ENCODE measurements at regions not wholly inside any gene's neighbourhood (a gene's known extent, or its start where the extent isn't known, plus 50 kb on each side); places are given as distances from the start of the nearest gene placed in this dataset.

DNA sequence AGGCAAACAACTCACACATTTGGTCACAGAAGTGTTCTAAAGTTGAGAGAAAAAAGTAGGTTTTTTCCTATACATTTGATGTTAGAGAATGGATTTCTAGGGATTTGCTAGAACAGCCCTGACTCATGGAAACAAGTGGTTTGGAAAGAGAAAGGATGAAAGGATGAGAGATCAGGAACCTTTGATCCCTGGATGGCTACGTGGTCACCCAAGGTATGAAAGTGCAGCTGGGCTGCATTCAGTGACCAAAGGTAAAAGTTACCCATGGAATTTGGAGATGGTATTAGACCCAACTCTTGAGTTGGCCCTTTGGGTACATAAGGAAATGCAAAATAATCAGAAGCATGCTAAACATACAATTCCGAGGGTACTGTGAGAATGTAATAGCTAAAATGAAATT lies 61.3 kb upstream of the SPIN1 start:
- DNase-seq (ENCODE audit: low read depth in 4 of 4, low spot score in 3 of 4): no peak

DNA sequence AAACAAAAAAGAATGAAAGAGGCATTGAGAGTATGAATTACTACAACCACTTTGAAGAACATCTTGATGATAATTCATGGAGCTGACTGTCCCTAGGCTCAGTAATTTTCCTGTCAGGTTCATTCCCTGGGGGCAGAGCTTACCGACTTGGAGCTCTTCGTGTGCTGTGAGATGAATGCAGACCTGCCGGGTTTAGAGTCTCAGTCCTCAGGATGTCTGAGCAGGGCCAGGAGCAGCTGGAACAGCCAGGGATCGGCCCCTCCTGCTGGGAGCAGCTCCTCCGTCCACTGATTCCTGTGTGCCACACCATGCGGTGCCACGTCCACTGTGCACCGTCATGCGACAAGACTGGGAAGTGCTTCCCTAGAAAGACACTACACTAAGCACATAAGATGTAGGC lies 62.2 kb upstream of the SPIN1 start:
- DNase-seq (ENCODE audit: low read depth in 4 of 4, low spot score in 3 of 4): no peak

DNA sequence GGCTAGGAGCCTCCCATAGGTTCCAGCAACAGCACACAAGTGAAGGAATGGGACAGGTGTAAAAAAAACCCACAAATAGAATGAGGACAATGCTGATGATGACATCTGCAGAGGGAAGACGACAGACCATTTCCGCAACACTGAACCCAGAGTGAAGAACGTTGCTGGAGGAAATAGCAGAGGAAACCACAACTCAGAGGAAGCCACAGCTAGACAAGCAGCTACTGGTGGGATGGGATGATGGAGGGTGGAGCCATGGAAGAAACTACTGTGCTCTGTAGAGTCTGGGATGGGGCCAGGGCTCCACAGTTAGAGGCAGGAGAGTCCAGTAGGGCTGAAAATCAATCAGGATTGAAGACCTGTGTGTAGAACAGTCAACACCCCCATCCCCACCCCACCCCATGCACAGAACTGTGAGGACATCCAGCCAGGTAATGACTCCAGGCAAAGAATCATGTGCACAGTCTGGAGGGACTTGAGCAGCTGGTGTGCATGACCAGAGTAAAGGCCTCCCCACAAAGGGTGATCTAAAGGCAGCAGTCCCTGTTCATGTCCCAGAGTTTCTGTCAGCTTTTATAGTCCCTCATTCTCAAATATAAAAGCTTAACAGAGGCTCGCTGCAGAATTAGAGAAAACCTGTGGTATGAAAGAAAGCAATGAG lies 65.2 kb upstream of the SPIN1 start:
- DNase-seq (ENCODE audit: low read depth in 4 of 4, low spot score in 3 of 4): no peak

DNA sequence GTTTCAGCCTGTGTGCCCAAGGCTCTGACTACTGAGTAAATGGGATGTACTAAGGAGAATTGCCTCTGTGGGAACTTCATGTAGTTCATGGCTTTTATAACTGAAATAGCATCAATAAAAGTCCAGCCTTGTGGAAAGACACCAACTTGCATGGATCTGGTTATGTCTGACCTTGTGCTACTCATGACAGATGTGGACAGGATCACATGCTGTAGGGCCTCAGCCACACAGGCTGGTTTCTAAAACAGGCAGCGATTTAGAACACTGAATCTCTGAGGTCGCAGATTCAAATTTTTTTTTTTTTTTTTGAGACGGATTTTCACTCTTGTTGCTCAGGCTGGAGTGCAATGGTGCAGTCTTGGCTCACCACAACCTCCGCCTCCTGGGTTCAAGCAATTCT lies 66.5 kb upstream of the SPIN1 start:
- no peak for DNase-seq (ENCODE audit: low read depth in 4 of 4, low spot score in 3 of 4)

DNA sequence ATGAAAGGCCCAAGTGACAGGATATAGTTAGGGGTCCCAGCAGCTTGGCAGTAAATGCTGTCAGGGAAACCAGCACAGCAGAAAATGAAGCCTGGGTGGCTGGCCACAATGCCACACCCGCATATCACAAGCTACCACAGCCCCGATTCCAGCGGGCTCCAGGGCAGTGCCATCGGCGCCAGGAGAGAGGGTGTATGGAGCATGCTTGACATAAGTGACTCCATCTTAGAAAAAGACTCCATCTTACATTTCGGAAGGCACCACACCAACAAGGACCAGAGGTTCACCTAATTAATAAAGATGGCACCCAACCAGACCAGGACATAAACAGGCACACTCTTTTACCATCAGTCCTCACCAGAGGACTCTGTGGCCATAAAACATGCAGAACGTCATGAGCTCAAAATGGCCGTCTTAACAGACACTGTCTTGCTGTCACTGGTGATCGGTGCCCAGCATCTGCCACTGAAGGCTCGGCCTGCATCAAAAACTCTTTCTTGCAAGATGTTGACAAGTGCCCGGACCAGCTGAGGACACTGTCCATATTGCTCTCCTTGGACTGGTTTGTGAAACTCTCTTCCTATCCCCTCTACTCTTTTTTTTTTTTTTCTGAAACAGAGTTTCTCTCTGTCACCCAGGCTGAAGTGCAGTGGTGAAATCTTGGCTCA lies 67.4 kb upstream of the SPIN1 start:
- no peak for DNase-seq (ENCODE audit: low read depth in 4 of 4, low spot score in 3 of 4)

DNA sequence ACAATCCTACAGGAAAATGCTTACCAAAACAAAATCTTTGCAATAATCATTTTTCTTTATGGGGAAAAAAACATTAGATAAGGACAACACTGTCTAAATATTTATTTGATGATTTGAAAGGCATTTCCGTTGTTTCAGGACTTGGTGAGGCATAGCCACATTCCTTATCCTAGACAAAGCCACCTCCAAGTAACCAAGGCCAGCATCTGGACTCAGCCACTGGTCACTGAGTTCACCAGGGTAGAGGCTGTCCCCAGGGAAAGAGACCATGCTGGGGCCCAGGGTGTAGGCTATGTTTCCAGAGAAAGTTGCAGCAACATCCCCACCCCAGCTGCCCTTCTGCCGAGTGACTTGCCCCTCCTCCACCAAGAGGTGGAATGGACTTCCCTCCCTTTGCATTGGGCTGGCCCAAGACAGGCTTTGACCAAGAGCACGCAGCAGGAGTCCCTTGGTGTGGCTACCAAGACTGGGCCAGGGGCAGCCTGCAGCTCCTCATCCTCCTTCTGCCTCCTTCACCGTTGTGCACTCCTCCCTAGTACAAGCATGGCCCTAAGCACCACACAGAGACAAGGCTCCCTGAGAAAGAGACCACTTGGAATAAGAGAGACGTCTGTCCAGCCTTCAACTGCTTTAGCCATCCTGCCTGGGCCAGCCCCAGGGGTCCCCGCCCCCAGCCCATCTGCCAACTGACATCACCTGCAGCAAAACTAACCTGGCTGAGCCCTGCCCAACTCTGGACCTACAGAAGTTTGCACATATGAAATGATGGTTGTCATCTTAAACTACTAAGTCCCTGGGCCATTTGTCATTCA lies 68.1 kb upstream of the SPIN1 start:
- DNase-seq (ENCODE audit: low read depth in 4 of 4, low spot score in 3 of 4): no peak

DNA sequence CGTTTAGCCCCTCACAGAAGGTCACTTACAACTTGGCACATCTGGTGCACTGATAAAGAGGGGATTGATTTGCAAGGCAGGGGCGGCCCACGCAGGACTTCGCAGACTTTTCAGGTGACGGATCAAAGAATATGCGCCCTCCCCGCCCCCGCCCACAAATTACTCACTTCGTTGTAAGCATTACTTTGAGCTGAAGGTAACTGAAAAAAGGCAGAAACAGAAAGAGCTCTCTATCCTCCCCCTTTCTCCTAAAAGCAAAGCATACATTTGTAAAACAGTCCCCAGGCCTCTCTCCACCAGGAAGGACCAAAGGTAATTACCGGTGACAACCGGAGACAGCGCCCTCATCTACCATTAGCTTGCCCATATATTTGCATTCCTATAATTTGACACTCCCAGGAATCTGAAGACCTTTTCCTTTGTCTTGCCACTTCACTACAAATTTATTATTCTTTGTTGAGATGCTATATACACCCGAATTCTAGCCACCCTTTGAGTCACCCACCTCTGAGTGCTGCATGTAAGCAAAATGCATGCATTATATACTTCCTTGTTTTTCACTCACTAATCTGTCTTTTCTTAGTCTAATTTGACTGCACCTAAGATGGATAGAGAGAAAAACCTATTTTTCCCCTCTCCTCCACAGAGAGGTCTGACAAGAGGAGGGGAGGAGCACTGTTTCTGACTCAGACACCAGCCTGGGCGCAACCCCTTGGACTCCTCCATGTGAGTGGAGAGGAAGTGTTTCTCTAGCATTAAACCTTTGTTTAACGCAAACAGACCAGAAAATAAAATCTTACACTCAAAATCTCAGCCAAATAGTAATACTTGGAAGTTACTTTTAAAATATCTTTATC lies 74.7 kb upstream of the SPIN1 start:
- no peak for DNase-seq (ENCODE audit: low read depth in 4 of 4, low spot score in 3 of 4)

DNA sequence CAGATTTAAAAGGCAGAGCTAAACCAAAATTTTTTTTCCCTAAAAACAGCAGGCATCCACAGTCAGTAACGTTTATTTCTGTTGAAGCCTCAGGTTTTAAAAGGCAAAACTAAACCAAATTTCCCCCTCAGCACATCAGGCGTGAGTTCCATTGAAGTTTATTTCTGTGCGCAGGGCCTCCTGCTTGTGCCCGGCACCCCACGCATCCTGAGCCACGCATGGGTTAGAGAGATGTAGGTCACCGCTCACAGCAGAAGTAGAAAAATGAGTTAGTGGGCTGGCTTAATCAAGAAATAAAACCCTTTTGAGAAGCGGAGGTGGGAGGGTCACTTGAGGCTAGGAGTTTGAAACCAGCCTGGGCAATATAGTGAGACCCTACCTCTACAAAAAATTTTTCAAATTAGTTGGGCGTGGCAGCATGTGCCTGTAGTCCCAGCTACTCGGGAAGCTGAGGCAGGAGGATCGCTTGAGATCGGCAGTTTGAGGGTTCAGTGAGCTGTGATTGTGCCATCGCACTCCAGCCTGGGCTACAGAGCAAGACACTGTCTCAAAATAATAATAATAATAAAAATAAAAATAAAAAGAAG lies 75.6 kb upstream of the SPIN1 start:
- DNase-seq (ENCODE audit: low read depth in 4 of 4, low spot score in 3 of 4): no peak

DNA sequence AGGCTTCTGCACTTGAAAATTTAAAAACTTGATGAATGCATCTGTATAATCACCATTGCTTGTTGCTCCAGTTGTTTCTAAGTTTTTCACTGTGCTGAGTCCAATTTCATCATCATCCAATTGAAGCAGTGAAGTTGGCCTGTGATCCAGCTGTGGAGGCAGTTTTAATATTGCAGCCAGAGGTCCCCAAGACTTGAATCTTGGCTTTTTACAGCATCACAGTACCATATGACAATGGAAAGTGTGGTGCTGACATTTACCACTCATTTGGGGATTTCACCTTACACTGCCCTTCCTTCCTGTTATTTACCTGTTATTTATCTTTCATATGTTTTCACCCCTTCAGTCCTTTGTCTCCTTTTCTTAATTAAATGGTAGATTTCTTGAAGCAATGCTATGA lies 76.2 kb upstream of the SPIN1 start:
- DNase-seq (ENCODE audit: low read depth in 4 of 4, low spot score in 3 of 4): no peak

DNA sequence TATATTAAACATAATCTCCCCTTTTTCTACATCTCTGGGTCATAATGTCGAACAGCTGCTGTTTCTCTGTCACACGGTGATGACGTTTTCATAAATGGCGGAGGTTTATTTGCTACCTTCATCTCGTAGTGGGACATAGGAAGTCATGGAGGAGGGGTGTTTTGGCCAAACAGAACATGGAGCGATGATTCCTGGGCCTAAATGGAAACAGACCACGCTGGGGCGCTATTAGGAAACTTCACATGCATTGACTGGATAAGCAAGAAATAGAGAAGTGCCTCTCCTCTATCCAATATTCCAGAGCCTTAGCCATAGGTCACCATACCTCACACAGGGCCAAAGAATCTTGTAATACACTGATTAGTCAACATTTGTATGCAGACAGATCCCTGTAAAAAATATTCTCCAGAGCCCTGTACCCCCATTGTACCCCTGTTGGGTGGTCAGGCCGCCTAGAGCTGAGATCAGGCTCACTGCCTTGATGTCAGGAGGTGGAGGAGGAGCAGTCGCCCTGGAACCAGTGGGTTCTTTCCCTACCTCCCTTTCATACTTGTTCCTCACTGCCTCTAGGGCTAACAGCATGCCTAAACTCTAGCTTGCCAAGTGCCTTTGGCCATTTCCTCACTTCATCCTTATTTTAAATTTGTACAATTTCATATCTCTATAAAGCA lies 77.8 kb upstream of the SPIN1 start:
- no peak for DNase-seq (ENCODE audit: low read depth in 4 of 4, low spot score in 3 of 4)

DNA sequence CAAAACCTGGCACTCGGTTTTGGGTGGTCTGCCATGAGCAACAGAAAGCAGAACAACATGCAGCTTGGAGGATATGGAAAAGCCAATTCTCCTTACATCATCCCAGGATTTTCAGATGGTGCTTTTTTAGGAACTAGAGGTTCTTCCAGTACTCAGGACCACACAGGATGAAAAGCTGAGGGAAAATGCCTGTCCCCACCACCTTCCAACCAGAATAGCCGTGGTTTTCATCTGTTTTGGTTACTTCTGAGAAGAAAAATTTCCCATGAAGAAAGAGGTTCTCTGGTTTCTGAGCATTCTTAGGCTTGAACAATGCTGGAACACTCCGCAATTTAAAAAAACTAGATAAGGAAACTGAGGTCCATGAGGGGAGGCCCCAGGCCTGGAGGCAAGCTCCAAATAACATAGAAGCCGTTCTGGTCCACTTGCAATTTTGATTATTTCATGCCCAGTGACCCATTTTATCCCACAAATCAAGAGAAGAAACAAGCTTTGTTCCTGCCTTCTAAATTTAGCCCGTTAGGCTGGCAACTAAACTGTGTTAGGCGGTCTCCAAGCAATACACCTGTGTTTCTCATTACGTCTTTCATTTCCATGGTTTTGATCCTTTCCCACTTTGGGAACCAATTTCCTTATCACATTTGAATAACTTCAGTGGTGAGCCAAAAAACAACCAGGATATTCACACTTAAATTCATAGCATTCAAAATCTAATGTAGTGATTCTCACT lies 79.2 kb upstream of the SPIN1 start:
- DNase-seq (ENCODE audit: low read depth in 4 of 4, low spot score in 3 of 4): no peak

DNA sequence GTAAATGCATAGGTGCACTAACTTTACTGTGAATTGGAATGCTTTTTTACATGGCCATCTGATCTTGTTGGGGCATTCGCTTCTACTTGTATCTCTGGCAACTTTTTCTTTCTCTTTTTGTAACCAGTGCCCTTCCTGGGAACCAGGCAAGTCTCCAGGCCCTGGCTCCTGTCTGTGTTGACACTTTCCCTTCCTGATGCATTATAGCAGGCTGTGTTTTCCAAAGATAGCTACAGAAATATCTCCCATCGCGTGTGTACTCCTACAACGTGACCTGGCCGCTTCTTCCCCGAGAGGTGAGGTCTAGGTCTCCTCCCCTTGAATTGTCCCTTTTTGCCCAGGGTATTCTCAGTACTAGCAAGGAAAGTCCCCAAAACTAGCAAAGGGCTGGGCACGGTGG lies 81.1 kb upstream of the SPIN1 start:
- DNase-seq (ENCODE audit: low read depth in 4 of 4, low spot score in 3 of 4): no peak

DNA sequence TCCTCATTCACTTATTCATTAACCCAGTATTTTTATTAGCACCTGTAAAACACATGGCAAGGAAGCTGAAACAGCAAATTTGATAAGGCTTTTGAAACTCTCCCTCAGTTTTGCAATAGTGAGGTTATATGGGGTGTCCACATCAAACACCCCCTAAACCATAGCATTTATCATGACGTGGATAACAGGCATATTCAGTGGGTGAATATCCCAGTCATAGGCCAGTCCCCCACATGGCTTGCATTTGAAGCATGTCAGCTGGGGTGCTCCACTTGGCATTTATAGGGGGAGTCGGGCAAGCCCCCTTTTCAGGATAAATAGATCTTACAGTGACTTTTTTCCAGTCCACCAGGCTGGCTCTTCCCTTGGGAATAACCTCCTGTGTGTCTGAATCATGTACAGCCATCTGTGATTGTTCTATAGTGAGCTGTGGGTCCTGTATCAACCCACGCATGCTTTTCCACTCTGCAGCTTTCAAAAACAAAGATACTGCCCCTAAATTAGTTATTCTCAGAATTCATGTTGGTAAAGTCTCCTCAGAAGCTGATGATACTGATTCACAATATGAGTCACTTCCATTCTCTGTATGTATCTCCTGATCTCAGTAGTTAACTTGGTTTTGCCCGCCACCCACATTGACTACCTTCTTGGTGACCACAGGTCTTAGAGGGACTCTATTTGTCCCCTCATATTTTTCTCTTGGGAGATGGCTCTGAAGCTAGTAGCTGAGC lies 84.4 kb upstream of the SPIN1 start:
- no peak for DNase-seq (ENCODE audit: low read depth in 4 of 4, low spot score in 3 of 4)

DNA sequence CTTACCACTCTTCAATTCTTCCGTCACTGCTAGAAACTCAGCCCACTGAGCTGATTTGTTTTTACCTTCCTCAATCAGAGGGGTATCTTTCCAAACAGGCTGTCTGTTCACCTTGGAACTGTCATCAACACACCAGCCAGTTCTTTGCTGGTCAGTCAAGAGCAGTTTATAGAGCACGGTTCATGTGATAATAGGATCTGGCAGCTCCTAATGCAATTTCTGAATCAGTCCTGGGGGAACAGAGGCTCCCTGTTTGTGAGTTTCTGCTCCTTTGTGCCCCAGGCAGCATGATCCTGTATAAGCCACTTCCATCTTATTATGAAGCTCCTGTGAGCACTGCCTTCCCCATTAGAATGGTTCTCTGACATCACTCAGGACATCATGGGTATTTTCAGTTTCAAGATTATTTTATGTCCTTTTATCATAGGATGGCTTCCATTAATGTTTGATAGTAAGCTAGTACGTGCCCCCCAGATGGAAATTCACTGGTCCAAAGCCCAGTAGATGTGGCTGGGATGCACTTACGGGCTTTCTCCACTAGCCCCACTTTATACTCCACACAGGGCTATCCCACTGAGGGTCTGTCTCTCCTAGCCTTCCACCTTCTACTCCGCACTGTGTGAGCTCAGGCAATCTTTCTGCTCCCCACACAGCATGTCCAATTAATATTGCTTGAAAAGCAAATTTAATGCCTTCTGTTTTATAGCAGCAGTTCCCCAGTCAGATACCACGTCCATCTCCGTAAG lies 85.5 kb upstream of the SPIN1 start:
- no peak for DNase-seq (ENCODE audit: low read depth in 4 of 4, low spot score in 3 of 4)

DNA sequence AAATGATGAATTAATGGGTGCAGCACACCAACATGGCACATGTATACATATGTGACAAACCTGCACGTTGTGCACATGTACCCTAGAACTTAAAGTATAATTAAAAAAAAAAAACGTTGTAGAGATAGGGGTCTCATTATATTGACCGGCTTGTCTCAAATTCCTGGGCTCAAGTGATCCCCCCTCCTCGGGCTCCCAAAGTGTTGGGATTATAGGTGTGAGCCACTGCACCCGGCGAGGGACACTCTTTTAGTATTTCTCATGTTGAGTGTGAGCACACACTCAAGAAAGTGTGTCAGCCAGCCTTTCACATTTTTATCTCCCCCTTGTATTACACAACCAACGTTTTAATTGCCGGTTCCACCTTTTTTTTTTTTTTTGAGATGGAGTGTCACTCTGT lies 87.7 kb upstream of the SPIN1 start:
- DNase-seq (ENCODE audit: low read depth in 4 of 4, low spot score in 3 of 4): no peak

DNA sequence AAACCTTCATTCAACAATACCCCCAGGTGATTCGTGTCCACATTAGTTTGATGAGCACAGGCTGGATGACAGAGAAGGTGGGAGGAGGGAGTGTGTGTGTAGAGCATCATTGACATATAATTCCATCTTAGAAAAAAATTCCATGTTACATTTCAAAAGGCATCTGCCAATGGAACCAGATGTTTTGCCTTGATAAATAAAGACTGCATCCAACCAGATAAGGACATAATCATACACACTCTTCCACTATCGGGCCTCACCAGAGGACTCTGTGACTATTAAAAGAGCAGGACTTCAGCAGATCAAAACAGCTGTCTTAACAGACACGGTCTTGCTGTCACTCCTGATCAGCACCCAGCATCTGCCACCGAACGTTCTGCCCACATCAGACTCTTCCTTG lies 96.4 kb upstream of the SPIN1 start:
- no peak for DNase-seq (ENCODE audit: low read depth in 4 of 4, low spot score in 3 of 4)

DNA sequence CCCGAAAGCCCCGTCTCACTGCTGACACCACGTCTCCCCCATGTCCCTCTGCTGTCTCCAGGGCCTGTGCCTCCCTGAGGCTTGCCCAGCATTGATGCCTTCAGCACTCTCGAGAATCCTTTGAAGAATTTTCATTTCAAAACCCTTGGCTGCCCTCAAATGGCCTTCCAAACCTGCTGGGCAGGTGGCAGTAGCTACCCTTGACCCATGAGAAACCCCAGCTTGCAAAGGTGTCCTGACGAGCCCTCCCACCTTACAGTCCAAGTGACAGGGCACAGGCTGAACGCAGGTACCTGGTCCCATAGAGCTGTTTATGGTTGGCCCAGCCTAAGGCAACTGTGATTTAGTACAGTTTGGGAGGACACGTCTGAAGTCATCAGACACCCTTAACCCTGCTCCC lies 97.2 kb upstream of the SPIN1 start:
- no peak for DNase-seq (ENCODE audit: low read depth in 4 of 4, low spot score in 3 of 4)

DNA sequence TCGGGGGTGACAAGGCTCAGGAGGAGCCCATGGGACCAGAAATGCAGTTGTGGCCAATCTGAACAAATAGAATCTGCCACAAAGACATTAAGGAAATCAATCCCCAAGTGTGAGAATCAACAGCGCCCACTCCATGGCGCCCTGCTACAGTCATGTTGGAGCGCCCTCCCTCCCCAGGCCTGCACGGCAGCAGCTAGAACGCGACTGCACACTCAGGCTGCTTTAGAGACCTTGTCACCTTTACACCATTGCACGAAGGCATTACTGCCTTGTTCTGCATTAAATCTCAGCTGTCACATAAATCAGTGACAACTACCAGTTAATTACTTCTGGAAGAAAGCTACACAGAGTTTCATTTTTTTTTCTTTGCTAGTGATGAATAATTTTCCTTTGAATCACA lies 98.7 kb upstream of the SPIN1 start:
- DNase-seq (ENCODE audit: low read depth in 4 of 4, low spot score in 3 of 4): no peak
